Ovary (tissue), 3 donors: ENCODE measurements at regions not wholly inside any gene's neighbourhood (a gene's known extent, or its start where the extent isn't known, plus 50 kb on each side); places are given as distances from the start of the nearest gene placed in this dataset.

Experiments used
- CTCF ChIP-seq, 3 donors: fragments of 450-650 bp in 2 of 3; fragments of 200-600 bp in 1 of 3; IDR thresholded peaks; one replicate each; pipeline versions ENCODE4 v1.5.1 to v1.8.0; 2016 to 2022; ENCODE audit warnings: antibody characterized with exemption in 3 of 3, mild to moderate bottlenecking in 1 of 3
- EP300 ChIP-seq: sonication (generic); formaldehyde crosslinking; IDR thresholded peaks from one replicate; pipeline ENCODE4 v1.6.1; 2017; ENCODE audit warnings: antibody characterized with exemption
- POLR2A ChIP-seq: fragments of 450-650 bp; IDR thresholded peaks from one replicate; pipeline ENCODE4 v1.6.1; 2017; ENCODE audit warnings: antibody characterized with exemption, mild to moderate bottlenecking, moderate library complexity
- donor health status: DM: no; HTN: no; CAD: no.

- TF ChIP-seq CTCF (IDR thresholded peaks at IDR 0.05) (no peak), EP300 (no peak), POLR2A (no peak)
These were observed 249.7 kb downstream of the AASDHPPT start for GRCh38 chr11:106327134-106327533.
